ENCODE measurements at regions not wholly inside any gene's neighbourhood (a gene's known extent, or its start where the extent isn't known, plus 50 kb on each side); places are given as distances from the start of the nearest gene placed in this dataset.
"Not testable (repeated sequence)": the region's sequence is repeated elsewhere in the genome, so short reads cannot be mapped to it uniquely, and the experiment has no call there.

GRCh38 chr2:84065857-84066256, 393.2 kb downstream of the SUCLG1 start:
- FAIRE-seq (no peak), DNase-seq (ENCODE audit: insufficient read length, low spot score) (no peak)

- no peak for DNase-seq (ENCODE audit: insufficient read length, low spot score)
- no peak for FAIRE-seq
Measured at GRCh38 chr2:84057917-84058560, 401.0 kb downstream of the SUCLG1 start.

GRCh38 chr2:84055816-84056215, 403.3 kb downstream of the SUCLG1 start:
- no peak for DNase-seq (ENCODE audit: insufficient read length, low spot score)
- no peak for FAIRE-seq

- not testable (repeated sequence) for DNase-seq (ENCODE audit: insufficient read length, low spot score); FAIRE-seq
Measured at GRCh38 chr2:84054577-84054976, 404.5 kb downstream of the SUCLG1 start.

GRCh38 chr2:84052913-84053312, 406.2 kb downstream of the SUCLG1 start:
- DNase-seq (ENCODE audit: insufficient read length, low spot score) (no peak), FAIRE-seq (no peak)

GRCh38 chr2:84052043-84052442, 407.0 kb downstream of the SUCLG1 start:
- DNase-seq (ENCODE audit: insufficient read length, low spot score) (no peak), FAIRE-seq (no peak)

GRCh38 chr2:84048964-84049363, 410.1 kb downstream of the SUCLG1 start:
- FAIRE-seq (no peak), DNase-seq (ENCODE audit: insufficient read length, low spot score) (no peak)

- FAIRE-seq, result no peak
Measured at GRCh38 chr2:84041506-84041905, 417.6 kb downstream of the SUCLG1 start.

GRCh38 chr2:84040281-84040680, 418.8 kb downstream of the SUCLG1 start:
- DNase-seq (ENCODE audit: insufficient read length, low spot score) (no peak), FAIRE-seq (no peak)

More at GRCh38 chr2:84041506-84041905, 417.6 kb downstream of the SUCLG1 start:
- DNase-seq (ENCODE audit: insufficient read length, low spot score), result no peak

GRCh38 chr2:84038866-84039265, 420.2 kb downstream of the SUCLG1 start:
- no peak for FAIRE-seq
- peak; percentile 34 for DNase-seq (ENCODE audit: insufficient read length, low spot score)

GRCh38 chr2:84033347-84033974, 425.6 kb downstream of the SUCLG1 start:
- FAIRE-seq, result no peak
- DNase-seq (ENCODE audit: insufficient read length, low spot score), result no peak

- DNase-seq (ENCODE audit: insufficient read length, low spot score) (no peak), FAIRE-seq (no peak)
Measured at GRCh38 chr2:84031312-84032050, 427.6 kb downstream of the SUCLG1 start.

GRCh38 chr2:84029903-84030575, 429.0 kb downstream of the SUCLG1 start:
- FAIRE-seq, result no peak
- no peak for DNase-seq (ENCODE audit: insufficient read length, low spot score)

GRCh38 chr2:84026818-84027217, 432.3 kb downstream of the SUCLG1 start:
- FAIRE-seq (no peak), DNase-seq (ENCODE audit: insufficient read length, low spot score) (no peak)

GRCh38 chr2:84022810-84023431, 436.2 kb downstream of the SUCLG1 start:
- peak; percentile 33 for DNase-seq (ENCODE audit: insufficient read length, low spot score)
- FAIRE-seq, result no peak

- FAIRE-seq (no peak), DNase-seq (ENCODE audit: insufficient read length, low spot score) (no peak)
Measured at GRCh38 chr2:84017010-84017409, 442.1 kb downstream of the SUCLG1 start.

GRCh38 chr2:84016183-84016582, 442.9 kb downstream of the SUCLG1 start:
- DNase-seq (ENCODE audit: insufficient read length, low spot score) (no peak), FAIRE-seq (no peak)

- DNase-seq (ENCODE audit: insufficient read length, low spot score), result no peak
- no peak for FAIRE-seq
Measured at GRCh38 chr2:83997889-83998288, 461.2 kb downstream of the SUCLG1 start.

- no peak for FAIRE-seq
- no peak for DNase-seq (ENCODE audit: insufficient read length, low spot score)
Measured at GRCh38 chr2:83994633-83995179, 464.4 kb downstream of the SUCLG1 start.

GRCh38 chr2:83993873-83994632, 465.0 kb downstream of the SUCLG1 start:
- DNase-seq (ENCODE audit: insufficient read length, low spot score) (no peak), FAIRE-seq (no peak)
